CD4-positive, alpha-beta T cell (primary cell): ENCODE measurements at regions not wholly inside any gene's neighbourhood (a gene's known extent, or its start where the extent isn't known, plus 50 kb on each side); places are given as distances from the start of the nearest gene placed in this dataset.

ENCODE experiments used
- ATAC-seq: fragments of 200-7000 bp; cut with Tn5 transposase; one replicate; pipeline ENCODE4 v1.10.0; 2022; ENCODE audit warnings: mild to moderate bottlenecking; ENCODE audit not compliant: poor library complexity
- CTCF ChIA-PET: fragments of 350-600 bp; sonication (Branson Sonifier 250); formaldehyde crosslinking; loops from one replicate; lab custom pipeline; 2021; ENCODE audit warnings: antibody characterized with exemption, inconsistent platforms; lab: Charles Lee
- POLR2A ChIA-PET: fragments of 350-600 bp; sonication (Branson Sonifier 250); formaldehyde crosslinking; loops from one replicate; lab custom pipeline; 2021; ENCODE audit warnings: antibody characterized with exemption, inconsistent platforms; lab: Charles Lee
- DNase-seq, 14 experiments: peaks; one replicate each; pipeline ENCODE4 v3.0.0-alpha.2; 2013 to 2020; ENCODE audit warnings: mixed read lengths in 2 of 14
- H3K27ac ChIP-seq, 2 donors: one replicate each; pipeline versions ENCODE4 v1.5.1 to v1.7.0; 2013; ENCODE audit warnings: low read length in 2 of 2, low read depth in 1 of 2, mild to moderate bottlenecking in 1 of 2
- H3K27me3 ChIP-seq, 2 experiments: 1 replicate in 1 of 2; 2 replicates in 1 of 2; pipeline versions ENCODE4 v1.6.1 to v1.7.0; 2013; ENCODE audit warnings: low read length in 2 of 2, control low read depth in 1 of 2, mild to moderate bottlenecking in 1 of 2, moderate library complexity in 1 of 2; ENCODE audit not compliant: insufficient read depth in 2 of 2, control insufficient read depth in 1 of 2
- H3K36me3 ChIP-seq: one replicate; pipeline ENCODE4 v1.6.1; 2013; ENCODE audit warnings: low read length, control low read depth; ENCODE audit not compliant: insufficient read depth
- H3K4me1 ChIP-seq: one replicate; pipeline ENCODE4 v1.6.1; 2013; ENCODE audit warnings: low read length, control low read depth; ENCODE audit not compliant: insufficient read depth
- H3K4me3 ChIP-seq: one replicate; pipeline ENCODE4 v1.5.1; 2013; ENCODE audit warnings: mild to moderate bottlenecking, low read length, moderate library complexity
- H3K9me3 ChIP-seq, 2 experiments: 1 replicate in 1 of 2; 2 replicates in 1 of 2; pipeline versions ENCODE4 v1.6.1 to v1.7.0; 2013; ENCODE audit warnings: low read length in 2 of 2, mild to moderate bottlenecking in 2 of 2, control low read depth in 1 of 2, moderate library complexity in 1 of 2; ENCODE audit not compliant: control insufficient read depth in 1 of 2, insufficient read depth in 1 of 2
- H3K27ac Mint-ChIP-seq: one replicate; pipeline ENCODE4 v1.8.0; 2020; ENCODE audit warnings: mixed read lengths
- H3K27me3 Mint-ChIP-seq: one replicate; pipeline ENCODE4 v1.8.0; 2021; ENCODE audit warnings: mixed read lengths
- H3K36me3 Mint-ChIP-seq: one replicate; pipeline ENCODE4 v1.8.0; 2021; ENCODE audit warnings: low read depth, mixed read lengths
- H3K4me1 Mint-ChIP-seq: one replicate; pipeline ENCODE4 v1.8.0; 2021; ENCODE audit warnings: low read depth, mixed read lengths
- H3K4me3 Mint-ChIP-seq: one replicate; pipeline ENCODE4 v1.8.0; 2020; ENCODE audit warnings: mild to moderate bottlenecking, mixed read lengths
- H3K9me3 Mint-ChIP-seq: one replicate; pipeline ENCODE4 v1.8.0; 2020; ENCODE audit warnings: mixed read lengths
- intact Hi-C, 2 experiments: fragments of 100-400 bp; cut with DNase I in 1 of 2; cut with micrococcal nuclease in 1 of 2; formaldehyde crosslinking; loops; one replicate each; pipeline versions ENCODE4 v1.15.1 to v1.9.0; 2023 to 2025; cut with DNase I, micrococcal nuclease
- TF ChIP-seq, protein P1 (sequence below): fragments of 200-600 bp; IDR thresholded peaks from one replicate; pipeline ENCODE4 v1.8.0; 2022; ENCODE audit warnings: antibody characterized with exemption, mild to moderate bottlenecking

DNA sequence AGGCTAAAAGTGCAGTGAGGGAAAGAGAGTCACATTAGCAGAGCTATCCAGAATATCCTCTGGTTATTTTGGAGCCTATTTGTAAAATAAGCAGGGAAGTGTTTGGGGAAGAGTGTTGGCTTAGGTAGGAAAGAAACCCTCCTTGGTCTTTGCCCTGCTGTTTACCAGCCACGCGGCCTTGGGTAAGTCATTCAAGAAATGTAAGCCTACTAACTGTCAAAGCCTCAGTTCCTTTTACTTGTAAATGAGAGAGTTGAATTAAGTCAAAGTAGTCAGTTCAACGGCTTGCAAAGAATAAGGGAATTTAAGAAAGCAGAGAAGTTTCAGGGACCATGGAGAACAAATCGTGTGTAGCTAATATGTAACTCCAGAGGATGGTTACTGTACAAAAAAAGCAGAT lies 75.8 kb upstream of the TNC start:
- Histone ChIP-seq H3K9me3 (no peaks in the 10 kb centered on the region), H3K36me3 (no peaks in the 10 kb centered on the region), H3K4me1 (no peaks in the 10 kb centered on the region), H3K27me3 (peaks cover 4 to 12% of the 10 kb centered on the region in 2 experiments), H3K4me3 (no peak overlapping the region), H3K27ac (no peak overlapping the region)
- Mint-ChIP-seq H3K9me3 (no peaks in the 10 kb centered on the region), H3K4me3 (no peak overlapping the region), H3K36me3 (no peaks in the 10 kb centered on the region), H3K4me1 (no peaks in the 10 kb centered on the region), H3K27me3 (peaks cover 38% of the 10 kb centered on the region), H3K27ac (no peak overlapping the region)
- ATAC-seq (no peak), DNase-seq (no peak)
- intact Hi-C loops = no loop called here
- TF ChIP-seq, protein P1, sequence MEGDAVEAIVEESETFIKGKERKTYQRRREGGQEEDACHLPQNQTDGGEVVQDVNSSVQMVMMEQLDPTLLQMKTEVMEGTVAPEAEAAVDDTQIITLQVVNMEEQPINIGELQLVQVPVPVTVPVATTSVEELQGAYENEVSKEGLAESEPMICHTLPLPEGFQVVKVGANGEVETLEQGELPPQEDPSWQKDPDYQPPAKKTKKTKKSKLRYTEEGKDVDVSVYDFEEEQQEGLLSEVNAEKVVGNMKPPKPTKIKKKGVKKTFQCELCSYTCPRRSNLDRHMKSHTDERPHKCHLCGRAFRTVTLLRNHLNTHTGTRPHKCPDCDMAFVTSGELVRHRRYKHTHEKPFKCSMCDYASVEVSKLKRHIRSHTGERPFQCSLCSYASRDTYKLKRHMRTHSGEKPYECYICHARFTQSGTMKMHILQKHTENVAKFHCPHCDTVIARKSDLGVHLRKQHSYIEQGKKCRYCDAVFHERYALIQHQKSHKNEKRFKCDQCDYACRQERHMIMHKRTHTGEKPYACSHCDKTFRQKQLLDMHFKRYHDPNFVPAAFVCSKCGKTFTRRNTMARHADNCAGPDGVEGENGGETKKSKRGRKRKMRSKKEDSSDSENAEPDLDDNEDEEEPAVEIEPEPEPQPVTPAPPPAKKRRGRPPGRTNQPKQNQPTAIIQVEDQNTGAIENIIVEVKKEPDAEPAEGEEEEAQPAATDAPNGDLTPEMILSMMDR = no peak
- ChIA-PET POLR2A (no interaction called here), CTCF (no interaction called here)

DNA sequence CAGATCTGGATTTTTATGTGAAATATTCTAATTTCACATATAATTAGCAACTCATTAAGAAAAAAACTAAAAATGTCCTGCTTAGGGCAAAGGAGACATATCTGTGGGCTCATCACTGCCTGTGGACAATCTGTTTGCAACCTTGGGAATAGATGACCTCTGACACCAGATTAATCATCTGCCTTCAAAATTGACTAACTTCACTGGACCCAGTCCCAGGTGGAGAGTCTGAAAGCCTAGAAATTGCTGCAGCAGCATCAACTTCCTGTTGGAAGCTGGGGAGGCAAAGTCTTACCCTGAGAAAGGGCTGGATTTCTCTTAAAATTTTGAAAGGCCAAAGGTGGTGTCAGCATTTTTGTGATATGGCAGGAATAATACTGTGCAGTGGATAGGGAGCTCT lies 76.3 kb upstream of the TNC start:
- H3K4me3 Mint-ChIP-seq = no peak overlapping the region
- intact Hi-C loops = no loop called here
- H3K36me3 Mint-ChIP-seq = no peaks in the 10 kb centered on the region
- H3K27ac ChIP-seq = no peak overlapping the region
- DNase-seq (no peak), ATAC-seq (no peak)
- H3K4me1 ChIP-seq = no peaks in the 10 kb centered on the region
- TF ChIP-seq, protein P1 = no peak
- H3K4me3 ChIP-seq = no peak overlapping the region
- no peaks in the 10 kb centered on the region for H3K36me3 ChIP-seq
- peaks cover 40% of the 10 kb centered on the region for H3K27me3 Mint-ChIP-seq
- no peaks in the 10 kb centered on the region for H3K9me3 Mint-ChIP-seq
- H3K27ac Mint-ChIP-seq = no peak overlapping the region
- POLR2A ChIA-PET = no interaction called here
- CTCF ChIA-PET = no interaction called here
- peaks cover 4 to 12% of the 10 kb centered on the region in 2 experiments for H3K27me3 ChIP-seq
- H3K4me1 Mint-ChIP-seq = no peaks in the 10 kb centered on the region
- H3K9me3 ChIP-seq = no peaks in the 10 kb centered on the region

DNA sequence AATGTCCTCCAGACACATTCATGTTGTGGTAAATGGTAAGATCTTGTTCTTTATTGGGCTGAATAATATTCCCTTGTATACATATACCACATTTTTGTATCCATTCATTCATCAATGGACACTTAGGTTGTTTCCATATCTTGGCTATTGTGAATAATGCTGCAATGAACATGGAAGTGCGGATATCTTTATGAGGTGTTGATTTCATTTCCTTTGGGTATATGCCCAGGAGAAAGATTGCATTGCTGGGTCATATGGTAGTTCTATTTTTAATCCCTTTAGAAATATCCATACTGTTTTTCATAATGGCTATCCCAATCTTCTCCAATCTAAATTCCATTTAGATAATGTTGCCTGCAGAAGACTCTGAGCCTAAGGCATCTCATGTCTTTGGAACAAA lies 78.0 kb upstream of the TNC start:
- peaks cover 42% of the 10 kb centered on the region for H3K27me3 Mint-ChIP-seq
- ATAC-seq (no peak), DNase-seq (no peak)
- H3K27me3 ChIP-seq = peaks cover 4 to 15% of the 10 kb centered on the region in 2 experiments
- no peak overlapping the region for H3K27ac ChIP-seq
- H3K4me1 Mint-ChIP-seq = no peaks in the 10 kb centered on the region
- H3K9me3 Mint-ChIP-seq = no peaks in the 10 kb centered on the region
- ChIA-PET POLR2A (no interaction called here), CTCF (no interaction called here)
- H3K27ac Mint-ChIP-seq = no peak overlapping the region
- intact Hi-C loops = no loop called here
- H3K4me3 ChIP-seq = no peak overlapping the region
- H3K36me3 Mint-ChIP-seq = no peaks in the 10 kb centered on the region
- no peak overlapping the region for H3K4me3 Mint-ChIP-seq
- H3K4me1 ChIP-seq = no peaks in the 10 kb centered on the region
- TF ChIP-seq, protein P1 = no peak
- H3K9me3 ChIP-seq = no peaks in the 10 kb centered on the region
- no peaks in the 10 kb centered on the region for H3K36me3 ChIP-seq
